Activated CD4-positive, alpha-beta memory T cell treated with anti-CD3 and anti-CD28 coated beads, Interleukin-2, amount 10 ng/mL, durations not matched to agents 7 days and 5 days (primary cell): ENCODE measurements at regions not wholly inside any gene's neighbourhood (a gene's known extent, or its start where the extent isn't known, plus 50 kb on each side); places are given as distances from the start of the nearest gene placed in this dataset.

Source experiments
- CTCF ChIA-PET: fragments of 350-600 bp; sonication (Branson Sonifier 250); formaldehyde crosslinking; loops from one replicate; lab custom pipeline; 2021; ENCODE audit warnings: antibody characterized with exemption, inconsistent platforms; lab: Charles Lee
- POLR2A ChIA-PET: fragments of 350-600 bp; sonication (Branson Sonifier 250); formaldehyde crosslinking; loops from one replicate; lab custom pipeline; 2021; ENCODE audit warnings: antibody characterized with exemption; lab: Charles Lee
- DNase-seq: peaks from one replicate; pipeline ENCODE4 v3.0.0-alpha.2; 2020
- H3K27ac Mint-ChIP-seq: one replicate; pipeline ENCODE4 v1.8.0; 2021; ENCODE audit warnings: mild to moderate bottlenecking, mixed read lengths
- H3K27me3 Mint-ChIP-seq: one replicate; pipeline ENCODE4 v1.8.0; 2021; ENCODE audit warnings: mixed read lengths
- H3K36me3 Mint-ChIP-seq: one replicate; pipeline ENCODE4 v1.8.0; 2021; ENCODE audit warnings: low read depth, mixed read lengths
- H3K4me1 Mint-ChIP-seq: one replicate; pipeline ENCODE4 v1.8.0; 2021; ENCODE audit warnings: mixed read lengths
- H3K4me3 Mint-ChIP-seq: one replicate; pipeline ENCODE4 v1.8.0; 2021; ENCODE audit warnings: mild to moderate bottlenecking, mixed read lengths
- H3K9me3 Mint-ChIP-seq: one replicate; pipeline ENCODE4 v1.8.0; 2021; ENCODE audit warnings: mixed read lengths

- Mint-ChIP-seq H3K36me3 (no peaks in the 10 kb centered on the region), H3K27ac (no peak overlapping the region), H3K4me3 (no peak overlapping the region), H3K4me1 (no peaks in the 10 kb centered on the region), H3K27me3 (no peaks in the 10 kb centered on the region), H3K9me3 (peaks cover 27% of the 10 kb centered on the region)
- CTCF ChIA-PET: no interaction called here
- POLR2A ChIA-PET: no interaction called here
- DNase-seq: no peak
These were observed 525.9 kb upstream of the NRSN1 start for GRCh38 chr6:23600118-23600517.

GRCh38 chr6:23601811-23602345 is 524.1 kb upstream of the NRSN1 start:
- Mint-ChIP-seq H3K27ac (no peak overlapping the region), H3K4me3 (no peak overlapping the region), H3K4me1 (no peaks in the 10 kb centered on the region), H3K27me3 (no peaks in the 10 kb centered on the region), H3K36me3 (no peaks in the 10 kb centered on the region), H3K9me3 (peaks cover 22% of the 10 kb centered on the region)
- DNase-seq: no peak
- CTCF ChIA-PET: no interaction called here
- POLR2A ChIA-PET: no interaction called here

- CTCF ChIA-PET: no interaction called here
- H3K4me3 Mint-ChIP-seq: no peak overlapping the region
- DNase-seq: no peak
- POLR2A ChIA-PET: no interaction called here
- no peak overlapping the region for H3K27ac Mint-ChIP-seq
- H3K27me3 Mint-ChIP-seq: no peaks in the 10 kb centered on the region
- peaks cover 11% of the 10 kb centered on the region for H3K9me3 Mint-ChIP-seq
- no peaks in the 10 kb centered on the region for H3K4me1 Mint-ChIP-seq
- H3K36me3 Mint-ChIP-seq: no peaks in the 10 kb centered on the region
These were observed 517.0 kb upstream of the NRSN1 start for GRCh38 chr6:23608931-23609435.

GRCh38 chr6:23611776-23612381 is 514.1 kb upstream of the NRSN1 start:
- CTCF ChIA-PET: no interaction called here
- Mint-ChIP-seq H3K9me3 (peaks cover 11% of the 10 kb centered on the region), H3K36me3 (no peaks in the 10 kb centered on the region), H3K27me3 (no peaks in the 10 kb centered on the region), H3K4me1 (no peaks in the 10 kb centered on the region), H3K27ac (no peak overlapping the region), H3K4me3 (no peak overlapping the region)
- POLR2A ChIA-PET: no interaction called here
- DNase-seq: no peak

GRCh38 chr6:23618366-23618765 is 507.6 kb upstream of the NRSN1 start:
- ChIA-PET CTCF (no interaction called here), POLR2A (no interaction called here)
- Mint-ChIP-seq H3K27me3 (no peaks in the 10 kb centered on the region), H3K36me3 (no peaks in the 10 kb centered on the region), H3K4me3 (no peak overlapping the region), H3K27ac (no peak overlapping the region), H3K9me3 (peaks cover 10% of the 10 kb centered on the region), H3K4me1 (no peaks in the 10 kb centered on the region)
- no peak for DNase-seq

GRCh38 chr6:23620911-23621401 is 505.1 kb upstream of the NRSN1 start:
- ChIA-PET CTCF (no interaction called here), POLR2A (no interaction called here)
- no peak overlapping the region for H3K4me3 Mint-ChIP-seq

GRCh38 chr6:23630726-23631635 is 495.0 kb upstream of the NRSN1 start:
- no peaks in the 10 kb centered on the region for H3K27me3 Mint-ChIP-seq
- H3K9me3 Mint-ChIP-seq: peaks cover 2% of the 10 kb centered on the region
- no peaks in the 10 kb centered on the region for H3K36me3 Mint-ChIP-seq
- no peak overlapping the region for H3K27ac Mint-ChIP-seq
- no peak overlapping the region for H3K4me3 Mint-ChIP-seq
- CTCF ChIA-PET: no interaction called here
- DNase-seq: no peak
- POLR2A ChIA-PET: no interaction called here
- no peaks in the 10 kb centered on the region for H3K4me1 Mint-ChIP-seq

More at GRCh38 chr6:23620911-23621401, 505.1 kb upstream of the NRSN1 start:
- H3K36me3 Mint-ChIP-seq: no peaks in the 10 kb centered on the region
- H3K9me3 Mint-ChIP-seq: peaks cover 5% of the 10 kb centered on the region
- H3K27me3 Mint-ChIP-seq: no peaks in the 10 kb centered on the region
- H3K27ac Mint-ChIP-seq: no peak overlapping the region
- H3K4me1 Mint-ChIP-seq: no peaks in the 10 kb centered on the region
- DNase-seq: no peak

GRCh38 chr6:23633996-23634395 is 492.0 kb upstream of the NRSN1 start:
- H3K27ac Mint-ChIP-seq: no peak overlapping the region
- H3K36me3 Mint-ChIP-seq: no peaks in the 10 kb centered on the region
- no peak overlapping the region for H3K4me3 Mint-ChIP-seq
- ChIA-PET POLR2A (no interaction called here), CTCF (interaction anchor here (0.6 kb wide), 1 partner anchor 1580 kb away, joined by 3 read pairs; no protein-coding TSS in a partner anchor)
- no peaks in the 10 kb centered on the region for H3K4me1 Mint-ChIP-seq
- H3K27me3 Mint-ChIP-seq: no peaks in the 10 kb centered on the region
- peaks cover 2% of the 10 kb centered on the region for H3K9me3 Mint-ChIP-seq
- DNase-seq: no peak

- H3K9me3 Mint-ChIP-seq: peaks cover 2% of the 10 kb centered on the region
- no peak for DNase-seq
- no peaks in the 10 kb centered on the region for H3K4me1 Mint-ChIP-seq
- CTCF ChIA-PET: no interaction called here
- POLR2A ChIA-PET: no interaction called here
- H3K27me3 Mint-ChIP-seq: no peaks in the 10 kb centered on the region
- H3K4me3 Mint-ChIP-seq: no peak overlapping the region
- H3K27ac Mint-ChIP-seq: no peak overlapping the region
- no peaks in the 10 kb centered on the region for H3K36me3 Mint-ChIP-seq
These were observed 490.9 kb upstream of the NRSN1 start for GRCh38 chr6:23635150-23635549.

GRCh38 chr6:23637296-23637695 is 488.7 kb upstream of the NRSN1 start:
- Mint-ChIP-seq H3K36me3 (no peaks in the 10 kb centered on the region), H3K4me3 (no peak overlapping the region), H3K27me3 (no peaks in the 10 kb centered on the region), H3K27ac (no peak overlapping the region), H3K9me3 (peaks cover 4% of the 10 kb centered on the region), H3K4me1 (no peaks in the 10 kb centered on the region)
- DNase-seq: no peak
- POLR2A ChIA-PET: no interaction called here
- CTCF ChIA-PET: no interaction called here

GRCh38 chr6:23642849-23643248 is 483.2 kb upstream of the NRSN1 start:
- Mint-ChIP-seq H3K9me3 (peaks cover 4% of the 10 kb centered on the region), H3K27ac (no peak overlapping the region), H3K27me3 (no peaks in the 10 kb centered on the region), H3K4me1 (no peaks in the 10 kb centered on the region), H3K36me3 (no peaks in the 10 kb centered on the region), H3K4me3 (no peak overlapping the region)
- CTCF ChIA-PET: no interaction called here
- POLR2A ChIA-PET: no interaction called here
- DNase-seq: no peak

- H3K27me3 Mint-ChIP-seq: no peaks in the 10 kb centered on the region
- DNase-seq: no peak
- H3K4me1 Mint-ChIP-seq: no peaks in the 10 kb centered on the region
- no peak overlapping the region for H3K4me3 Mint-ChIP-seq
- no peaks in the 10 kb centered on the region for H3K36me3 Mint-ChIP-seq
- ChIA-PET CTCF (no interaction called here), POLR2A (no interaction called here)
- H3K9me3 Mint-ChIP-seq: peaks cover 5% of the 10 kb centered on the region
- no peak overlapping the region for H3K27ac Mint-ChIP-seq
These were observed 479.0 kb upstream of the NRSN1 start for GRCh38 chr6:23647045-23647444.

- Mint-ChIP-seq H3K9me3 (peaks cover 8% of the 10 kb centered on the region), H3K4me3 (no peak overlapping the region), H3K27me3 (no peaks in the 10 kb centered on the region), H3K27ac (no peak overlapping the region), H3K36me3 (no peaks in the 10 kb centered on the region), H3K4me1 (no peaks in the 10 kb centered on the region)
- POLR2A ChIA-PET: no interaction called here
- CTCF ChIA-PET: no interaction called here
- no peak for DNase-seq
These were observed 475.3 kb upstream of the NRSN1 start for GRCh38 chr6:23650676-23651075.
